Activated CD4-positive, CD25-positive, alpha-beta regulatory T cell treated with anti-CD3 and anti-CD28 coated beads, Interleukin-2, amount 50 U/mL, for 24 hours (primary cell): ENCODE measurements at regions not wholly inside any gene's neighbourhood (a gene's known extent, or its start where the extent isn't known, plus 50 kb on each side); places are given as distances from the start of the nearest gene placed in this dataset.
A peak's percentile ranks its signal among the peaks of the same experiment; 100 is the strongest.
"Not testable (repeated sequence)": the region's sequence is repeated elsewhere in the genome, so short reads cannot be mapped to it uniquely, and the experiment has no call there.

Source experiments
- ATAC-seq, 2 donors: fragments of 150-1000 bp; cut with Tn5 transposase; one replicate each; pipeline ENCODE4 v1.10.0; 2021; ENCODE audit warnings: mild to moderate bottlenecking in 1 of 2, moderate library complexity in 1 of 2

DNA sequence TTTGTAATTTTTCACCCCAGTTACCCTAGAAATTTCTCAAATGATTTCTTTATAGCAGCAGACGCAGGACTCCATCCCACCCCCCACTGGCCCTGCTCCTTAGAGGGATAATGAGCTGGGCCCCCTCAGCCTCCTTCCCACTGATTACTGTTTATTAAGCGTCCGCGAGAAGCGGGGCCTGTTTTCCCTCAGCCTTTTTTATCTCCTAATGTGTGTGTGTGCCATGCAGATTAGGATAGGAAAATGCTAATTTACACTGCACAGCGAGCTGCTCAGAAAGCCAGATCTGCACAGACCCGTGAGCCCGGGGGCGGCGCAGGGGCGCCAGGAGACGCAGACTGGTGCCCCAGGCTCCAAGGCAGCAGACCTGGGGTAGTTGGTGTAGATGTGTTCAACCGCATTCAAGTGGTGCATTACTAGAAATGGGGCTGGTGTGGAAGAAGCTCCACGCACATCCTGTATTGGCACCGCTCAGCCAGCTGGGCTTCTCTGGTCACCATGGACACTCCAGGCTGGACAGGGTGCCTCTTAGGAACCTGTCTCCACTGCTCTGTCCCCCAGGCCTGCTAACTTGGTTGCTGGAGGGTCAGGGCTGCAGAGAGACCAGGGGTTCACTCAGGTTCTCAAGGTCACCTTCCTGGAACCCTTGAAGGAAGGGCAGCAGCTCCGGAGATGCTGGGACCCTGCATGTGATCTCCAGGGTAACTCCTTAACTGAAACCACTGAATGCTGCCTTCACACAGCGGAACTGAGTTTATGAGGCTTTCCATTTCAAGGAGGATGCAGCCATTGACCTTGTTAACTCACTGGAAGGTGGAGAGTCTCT is 256.3 kb downstream of the ERMARD start:
- no peak for ATAC-seq

DNA sequence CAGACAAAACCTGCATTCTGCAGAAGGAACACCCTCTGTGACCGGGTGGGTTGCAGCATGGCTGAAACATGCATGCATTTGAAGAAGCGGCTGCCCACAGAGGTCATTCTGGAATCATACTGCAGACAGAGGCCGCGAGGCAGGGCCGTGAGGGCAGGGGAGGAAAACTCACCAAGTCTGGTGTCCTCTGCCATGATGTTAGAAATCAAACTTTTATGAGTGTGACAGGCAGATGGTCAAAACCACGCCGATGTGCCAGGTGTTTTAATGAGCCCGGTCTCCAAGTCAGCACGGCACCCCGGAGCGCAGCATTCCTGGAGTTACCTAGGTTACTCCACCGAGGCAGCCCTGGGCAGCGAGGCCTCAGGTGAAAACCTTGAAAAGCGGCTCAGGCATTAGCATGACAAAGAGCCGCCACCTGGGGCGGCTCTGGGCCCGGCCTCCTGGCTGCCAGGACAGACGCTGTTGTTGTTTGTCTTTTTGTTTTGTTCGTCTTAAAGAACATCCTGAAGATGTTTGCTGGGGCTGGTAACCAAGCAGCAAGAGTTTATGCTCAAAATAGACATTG is 255.6 kb downstream of the ERMARD start:
- ATAC-seq = no peak

DNA sequence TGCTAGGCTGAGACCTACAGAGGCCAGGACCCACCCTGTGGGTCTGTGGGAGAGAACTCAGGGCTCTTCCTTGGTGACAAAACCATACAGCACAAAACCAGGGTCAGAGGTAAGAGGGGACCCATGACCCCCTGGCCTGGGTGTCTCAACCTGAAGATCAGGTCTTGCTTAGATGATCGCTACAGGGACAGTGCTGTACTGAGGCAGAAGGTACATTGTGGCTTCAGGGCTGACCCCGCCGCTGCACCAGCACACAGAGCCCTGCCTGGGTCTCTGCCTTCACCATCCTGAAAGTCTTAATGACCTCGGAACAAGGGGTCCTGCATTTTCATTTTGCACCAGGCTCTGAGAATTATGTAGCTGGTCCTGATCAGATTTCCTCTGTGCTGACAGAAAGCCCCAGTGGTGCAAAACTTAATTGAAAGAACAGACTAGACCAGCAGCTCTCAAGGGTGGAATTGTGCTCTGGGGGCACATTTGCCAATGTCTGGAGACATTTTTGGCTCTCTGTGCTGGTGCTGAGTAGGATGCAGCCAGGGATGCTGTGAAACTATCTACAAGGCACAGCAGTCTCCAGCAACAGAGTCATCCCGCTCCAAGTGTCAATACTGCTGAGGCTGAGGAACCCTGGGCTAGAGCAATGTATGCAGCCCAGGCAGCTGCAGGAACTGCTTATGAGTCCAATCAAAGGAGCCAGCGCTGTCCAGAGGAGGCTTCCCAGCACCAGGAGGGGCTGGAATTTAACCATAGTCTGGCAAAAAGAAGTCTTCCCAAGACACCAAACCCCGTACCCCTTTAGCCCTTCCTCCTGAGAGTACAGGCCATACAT is 254.9 kb downstream of the ERMARD start:
- no peak for ATAC-seq

DNA sequence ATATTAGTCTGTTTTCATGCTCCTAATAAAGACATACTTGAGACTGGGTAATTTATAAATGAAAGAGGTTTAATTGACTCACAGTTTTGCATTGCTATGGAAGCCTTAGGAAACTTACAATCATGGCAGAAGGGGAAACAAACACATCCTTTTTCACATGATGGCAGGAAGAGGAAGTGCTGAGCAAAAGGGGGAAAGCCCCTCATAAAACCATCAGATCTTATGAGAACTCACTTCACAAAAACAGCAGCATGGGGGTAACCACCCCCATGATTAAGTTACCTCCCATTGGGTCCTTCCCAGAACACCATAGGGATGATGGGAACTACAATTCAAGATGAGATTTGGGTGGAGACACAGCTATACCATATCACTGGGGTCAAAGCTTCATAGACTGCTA is 254.2 kb downstream of the ERMARD start:
- no peak for ATAC-seq

DNA sequence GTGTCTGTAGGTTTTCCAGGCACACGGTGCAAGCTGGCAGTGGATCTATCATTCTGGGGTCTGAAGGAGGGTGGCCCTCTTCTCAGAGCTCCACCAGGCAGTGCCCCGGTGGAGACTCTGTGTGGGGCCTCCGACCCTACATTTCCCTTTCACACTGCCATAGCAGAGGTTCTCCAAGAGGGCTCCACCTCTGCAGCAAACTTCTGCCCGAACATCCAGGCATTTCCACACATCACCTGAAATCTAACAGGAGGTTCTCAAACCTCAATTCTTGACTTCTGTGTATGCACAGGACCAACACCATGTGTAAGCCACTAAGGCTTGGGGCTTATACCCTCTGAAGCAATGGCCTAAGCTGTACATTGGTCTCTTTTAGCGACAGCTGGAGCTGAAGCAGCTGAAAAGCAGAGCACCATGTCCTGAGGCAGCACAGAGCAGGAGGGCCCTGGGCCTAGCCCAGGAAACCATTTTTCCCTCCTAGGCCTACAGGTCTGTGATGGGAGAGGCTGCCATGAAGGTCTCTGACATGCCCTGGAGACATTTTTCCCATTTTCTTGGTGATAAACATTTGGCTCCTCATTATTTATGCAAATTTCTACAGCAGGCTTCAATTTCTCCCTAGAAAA is 253.3 kb downstream of the ERMARD start:
- no peak for ATAC-seq

DNA sequence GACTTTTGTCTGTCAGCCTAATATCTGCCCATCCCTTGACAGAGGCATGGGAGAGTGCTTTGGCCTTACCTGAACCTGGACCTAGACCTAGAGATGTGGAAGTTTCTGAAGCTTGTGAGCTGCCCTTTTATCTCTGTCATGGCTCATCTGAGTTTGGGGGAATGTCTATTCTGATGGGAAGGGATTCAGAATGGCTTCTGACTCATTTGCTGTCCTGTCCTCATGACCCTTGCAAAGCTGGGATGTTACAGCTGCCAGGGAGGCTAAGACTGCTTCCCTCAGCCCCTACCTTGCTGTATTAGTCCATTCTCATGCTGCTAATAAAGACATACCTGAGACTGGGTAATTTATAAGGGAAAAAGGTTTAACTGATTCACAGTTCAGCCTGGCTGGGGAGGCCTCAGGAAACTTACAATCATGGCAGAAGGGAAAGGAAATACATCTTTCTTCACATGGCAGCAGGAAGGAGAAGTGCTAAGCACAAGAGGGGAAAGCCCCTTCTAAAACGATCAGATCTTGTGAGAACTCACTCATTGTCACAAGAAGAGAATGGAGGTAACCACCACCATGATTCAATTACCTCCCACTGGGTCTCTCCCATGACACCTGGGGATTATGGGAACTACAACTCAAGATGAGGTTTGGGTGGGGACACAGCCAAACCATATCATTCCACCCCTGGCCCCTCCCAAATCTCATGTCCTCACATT is 252.2 kb downstream of the ERMARD start:
- no peak for ATAC-seq

DNA sequence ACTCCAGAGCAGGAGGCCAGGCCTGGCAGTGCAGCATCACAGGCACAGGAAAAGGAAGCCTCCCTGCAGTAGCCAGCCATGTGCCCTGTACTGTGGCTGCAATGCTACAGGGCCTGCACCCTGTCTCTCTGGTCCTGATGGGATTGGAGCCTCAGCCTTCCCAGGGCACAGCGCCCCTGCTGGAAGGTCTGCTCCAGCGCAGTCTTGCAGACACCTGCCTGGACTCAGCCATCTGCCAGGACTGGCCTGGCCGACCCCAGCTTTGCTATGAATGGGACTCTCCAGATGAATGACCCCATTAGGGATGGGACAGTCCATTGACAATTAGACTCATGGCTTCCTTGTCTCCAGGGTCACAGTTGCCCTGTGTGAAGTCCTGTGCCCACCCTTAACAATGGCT is 251.6 kb downstream of the ERMARD start:
- no peak for ATAC-seq

DNA sequence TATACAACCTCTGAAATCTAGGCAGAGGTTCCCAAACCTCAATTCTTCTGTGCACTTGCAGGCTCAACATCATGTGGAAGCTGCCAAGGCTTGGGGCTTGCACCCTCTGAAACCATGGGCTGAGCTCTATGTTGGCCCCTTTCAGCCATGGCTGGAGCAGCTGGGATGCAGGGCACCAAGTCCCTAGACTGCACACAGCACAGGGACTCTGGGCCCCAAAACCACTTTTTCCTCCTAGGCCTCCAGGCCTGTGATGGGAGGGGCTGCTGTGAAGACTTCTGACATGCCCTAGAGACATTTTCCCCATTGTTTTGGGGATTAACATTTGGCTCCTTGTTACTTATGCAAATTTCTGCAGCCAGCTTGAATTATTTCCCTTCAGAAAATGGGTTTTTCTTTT is 250.4 kb downstream of the ERMARD start:
- ATAC-seq = not testable (repeated sequence)

DNA sequence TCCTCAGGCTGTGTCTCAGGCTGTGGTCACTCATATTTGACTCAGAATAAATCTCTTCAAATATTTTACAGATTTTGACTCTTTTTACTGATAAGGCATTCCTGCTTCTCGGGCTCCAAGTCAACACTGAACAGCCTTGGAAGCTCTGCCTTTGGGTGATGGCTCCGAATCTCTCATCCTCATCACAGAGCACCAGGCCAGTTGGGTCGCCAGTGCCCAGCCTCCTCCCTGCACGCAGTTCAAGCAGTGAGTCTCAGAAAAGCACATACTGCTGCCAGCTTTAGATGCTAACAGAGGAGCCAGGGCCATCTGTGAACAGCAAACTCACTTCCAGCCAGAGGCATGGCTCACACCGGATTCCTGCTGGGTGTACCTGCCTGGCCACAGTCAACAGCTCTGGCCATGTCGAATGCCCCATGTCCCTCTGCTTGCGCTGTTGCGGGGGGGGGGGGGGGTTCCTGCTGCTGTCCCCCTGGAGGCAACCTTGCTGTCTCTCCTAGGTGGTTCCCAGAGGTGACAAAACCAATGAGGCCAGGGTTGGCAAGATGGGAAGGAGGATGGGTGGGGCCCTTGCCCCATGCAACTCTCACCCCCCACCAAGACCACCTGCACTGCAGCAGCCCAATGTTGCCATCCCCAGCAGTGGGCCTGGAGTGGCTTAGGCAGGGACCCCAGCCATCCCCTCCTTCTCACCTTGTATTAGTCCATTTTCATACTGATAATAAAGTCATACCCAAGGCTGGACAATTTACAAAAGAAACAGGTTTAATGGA is 248.8 kb downstream of the ERMARD start:
- no peak for ATAC-seq

DNA sequence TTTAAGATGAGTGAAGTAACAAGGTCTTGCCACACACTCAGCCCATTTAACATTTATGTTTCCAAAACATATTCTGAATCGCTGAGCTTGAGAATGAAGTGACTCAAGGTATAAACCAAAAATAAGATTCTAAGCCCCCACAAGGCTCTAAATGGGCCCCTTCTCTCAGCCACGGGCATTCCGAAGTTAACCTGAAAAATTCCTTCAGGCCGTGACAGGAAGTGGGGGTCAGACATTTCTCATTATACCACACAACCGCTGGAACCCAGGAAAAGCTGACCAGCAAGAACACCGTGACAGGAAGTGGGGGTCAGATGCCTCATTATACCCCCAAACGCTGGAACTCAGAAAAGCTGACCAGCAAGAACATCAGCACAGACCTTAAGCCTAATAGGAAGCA is 247.9 kb downstream of the ERMARD start:
- ATAC-seq = no peak

DNA sequence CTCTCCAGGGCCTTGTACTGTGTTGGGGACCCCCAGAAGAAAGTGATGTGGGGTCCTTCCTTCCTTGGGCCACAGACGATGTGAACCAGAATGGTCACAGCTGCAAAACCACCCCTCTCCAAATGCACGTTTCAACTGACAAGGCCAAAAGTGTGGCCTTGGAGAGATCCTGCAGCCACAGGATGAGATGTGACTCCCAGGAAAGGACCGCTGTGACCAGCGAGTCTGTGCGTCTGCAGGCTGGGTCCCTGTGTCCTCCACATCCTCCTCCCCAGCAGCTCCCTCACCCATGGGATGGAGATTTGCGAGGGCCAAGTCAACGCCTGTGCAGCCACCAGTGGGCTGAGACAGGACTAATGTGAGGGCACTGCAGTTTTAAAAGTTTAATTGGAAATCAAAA is 247.0 kb downstream of the ERMARD start:
- no peak for ATAC-seq

DNA sequence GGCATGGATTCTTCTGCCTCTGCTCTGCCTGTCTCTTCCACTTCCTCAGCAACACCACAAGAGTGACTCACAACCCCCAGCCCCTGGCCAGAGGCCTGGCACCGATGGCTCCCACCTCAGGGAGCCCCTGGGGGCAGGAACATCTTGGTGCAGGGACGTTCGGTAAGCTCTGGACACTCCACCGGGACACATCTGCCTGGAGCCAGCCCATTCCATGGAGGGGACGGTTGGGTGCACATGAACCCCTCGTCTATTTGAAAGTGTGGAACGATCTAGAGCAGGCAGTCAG is 246.5 kb downstream of the ERMARD start:
- no peak for ATAC-seq

DNA sequence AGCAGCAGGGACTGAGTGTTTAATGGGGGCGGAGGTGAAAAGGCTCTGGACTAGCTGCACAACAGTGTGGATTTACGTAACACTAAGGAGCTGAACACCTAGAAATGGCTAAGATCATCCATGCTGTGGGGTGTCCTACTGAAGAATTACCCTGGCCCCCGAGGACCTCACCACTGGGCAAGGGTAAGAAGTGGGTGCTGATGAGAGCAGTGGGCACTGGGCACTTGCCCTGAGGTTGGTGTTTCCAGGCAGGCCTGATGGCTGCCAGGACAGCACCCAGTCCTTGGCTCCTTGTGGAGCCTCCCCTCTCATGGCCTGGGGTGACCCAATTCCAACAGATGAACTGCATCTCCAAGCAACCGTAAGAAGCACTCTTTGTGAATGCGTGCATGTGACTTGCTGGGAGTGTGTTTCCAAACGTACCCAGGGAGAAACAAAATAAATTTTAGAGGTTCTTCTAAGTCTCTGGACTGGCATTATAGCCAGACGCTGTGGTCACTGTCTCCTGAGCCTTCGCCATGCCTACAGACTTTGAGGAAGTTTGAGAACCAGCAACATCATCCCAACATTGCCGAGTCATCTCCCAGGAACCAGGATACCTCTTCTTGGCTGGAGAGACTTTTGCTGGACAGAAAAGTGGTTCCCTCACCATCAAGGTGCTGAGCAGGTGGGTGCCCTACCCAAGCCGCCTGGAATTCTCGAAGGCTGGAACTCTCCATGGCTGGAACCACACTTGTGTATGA is 245.9 kb downstream of the ERMARD start:
- ATAC-seq = no peak

DNA sequence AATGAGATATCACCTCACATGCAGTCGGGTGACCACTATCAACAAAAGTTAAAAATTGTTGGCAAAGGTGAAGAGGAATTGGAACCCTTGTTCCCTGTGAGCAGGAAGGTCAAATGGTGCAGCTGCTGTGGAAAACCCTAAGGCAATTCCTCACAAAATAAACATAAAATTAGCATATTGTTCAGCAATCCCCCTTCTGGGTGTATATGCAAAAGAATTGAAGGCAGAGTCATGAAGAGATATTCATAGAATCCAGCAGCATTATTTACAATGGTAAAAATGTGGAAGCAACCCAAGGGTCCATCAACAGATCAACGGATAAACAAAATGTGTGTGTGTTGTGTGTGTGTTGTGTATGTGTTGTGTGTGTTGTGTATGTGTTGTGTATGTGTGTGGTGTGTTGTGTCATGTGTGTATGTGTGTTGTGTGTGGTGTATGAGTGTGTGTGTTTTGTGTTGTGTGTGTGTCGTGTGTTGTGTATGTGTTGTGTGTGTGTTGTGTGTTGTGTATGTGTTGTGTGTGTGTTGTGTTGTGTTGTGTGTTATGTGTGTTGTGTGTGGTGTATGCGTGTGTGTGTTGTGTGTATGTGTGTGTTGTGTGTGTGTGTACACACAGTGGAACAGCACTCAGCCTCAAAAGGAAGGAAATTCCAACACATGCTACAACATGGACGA is 245.1 kb downstream of the ERMARD start:
- ATAC-seq = no peak

DNA sequence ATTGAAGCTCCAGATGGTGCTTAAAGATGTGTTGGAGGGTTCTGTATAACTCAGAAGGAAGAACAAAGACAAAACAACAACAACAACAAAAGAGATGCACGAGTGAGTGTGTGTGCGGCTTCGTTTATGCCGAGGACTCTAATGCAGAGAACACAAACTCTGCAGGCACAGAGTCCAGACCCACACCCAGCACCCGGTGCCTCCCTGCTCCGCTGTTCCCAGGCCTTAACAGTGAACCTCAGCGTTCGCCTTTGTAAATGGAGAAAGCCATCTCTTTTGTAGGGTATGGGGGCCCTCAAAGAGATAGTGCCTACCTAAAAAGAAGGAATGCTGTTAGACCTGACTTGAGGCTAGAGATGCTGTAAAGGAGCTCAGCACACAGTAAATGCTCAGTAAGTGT is 243.3 kb downstream of the ERMARD start:
- ATAC-seq = no peak

DNA sequence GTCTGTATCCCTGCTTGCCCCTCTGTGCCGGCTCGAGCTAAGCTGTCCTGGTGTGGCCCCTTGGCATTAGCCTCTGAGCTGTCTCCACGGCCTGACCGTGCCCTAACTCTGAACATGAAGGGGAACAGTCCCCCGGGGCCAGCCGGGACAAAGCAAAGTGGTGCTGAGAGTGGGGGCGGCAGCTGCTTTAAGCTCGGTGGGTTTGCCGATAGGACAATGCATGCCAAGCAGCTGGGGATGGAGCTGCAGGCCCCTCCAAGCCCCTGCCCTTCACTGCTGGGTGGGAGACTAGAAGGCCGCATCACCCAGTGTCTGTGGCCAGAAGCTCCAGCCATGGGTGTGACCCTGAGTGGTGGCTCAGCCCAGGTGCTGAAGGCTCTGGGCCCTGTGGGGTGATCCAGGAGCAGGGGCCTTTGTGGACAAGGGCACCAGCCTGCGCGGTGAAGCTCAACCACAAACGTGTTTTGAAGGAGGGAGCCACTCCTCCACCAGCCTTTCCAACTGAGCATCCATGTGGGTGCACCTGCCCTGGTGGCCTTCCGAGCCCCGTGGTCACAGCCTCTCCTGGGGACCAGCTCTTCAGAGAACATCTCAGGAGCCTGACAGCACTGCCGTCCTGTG is 242.5 kb downstream of the ERMARD start:
- no peak for ATAC-seq

DNA sequence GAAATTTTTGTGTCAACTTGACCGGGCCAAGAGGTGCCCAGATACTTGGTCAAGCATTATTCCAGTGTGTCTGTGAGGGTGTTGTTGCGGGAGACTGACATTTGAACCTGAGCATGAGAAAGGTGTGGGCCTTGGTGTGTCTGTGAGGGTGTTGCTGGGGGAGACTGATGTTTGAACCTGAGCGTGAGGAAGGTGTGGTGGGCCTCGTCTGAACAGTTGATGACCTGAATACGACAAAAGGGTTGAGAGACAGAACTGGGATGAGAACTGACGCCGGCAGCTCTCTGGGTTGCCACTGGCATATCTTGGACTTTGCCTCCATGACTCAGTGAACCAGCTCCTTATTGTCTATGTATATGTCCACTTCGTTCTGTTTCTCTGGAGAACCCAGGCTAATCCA is 240.5 kb downstream of the ERMARD start:
- ATAC-seq = no peak

DNA sequence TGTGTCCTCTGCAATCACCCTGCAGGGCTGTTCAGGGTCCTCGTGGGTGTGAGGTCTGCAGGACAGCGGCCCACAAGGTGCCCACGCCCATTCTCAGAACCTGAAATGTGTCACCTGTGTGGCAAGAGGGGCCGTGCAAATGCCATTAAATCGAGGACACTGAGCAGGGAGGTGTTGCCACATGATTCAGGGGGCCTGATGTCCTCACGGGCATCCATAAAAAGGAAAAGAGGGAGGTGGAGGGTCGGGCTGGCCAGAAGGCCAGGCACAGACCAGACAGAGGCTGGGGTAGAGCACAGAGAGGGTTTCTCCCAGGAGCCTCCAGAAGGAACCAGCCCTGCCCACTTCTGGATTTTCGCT is 239.6 kb downstream of the ERMARD start:
- no peak for ATAC-seq

DNA sequence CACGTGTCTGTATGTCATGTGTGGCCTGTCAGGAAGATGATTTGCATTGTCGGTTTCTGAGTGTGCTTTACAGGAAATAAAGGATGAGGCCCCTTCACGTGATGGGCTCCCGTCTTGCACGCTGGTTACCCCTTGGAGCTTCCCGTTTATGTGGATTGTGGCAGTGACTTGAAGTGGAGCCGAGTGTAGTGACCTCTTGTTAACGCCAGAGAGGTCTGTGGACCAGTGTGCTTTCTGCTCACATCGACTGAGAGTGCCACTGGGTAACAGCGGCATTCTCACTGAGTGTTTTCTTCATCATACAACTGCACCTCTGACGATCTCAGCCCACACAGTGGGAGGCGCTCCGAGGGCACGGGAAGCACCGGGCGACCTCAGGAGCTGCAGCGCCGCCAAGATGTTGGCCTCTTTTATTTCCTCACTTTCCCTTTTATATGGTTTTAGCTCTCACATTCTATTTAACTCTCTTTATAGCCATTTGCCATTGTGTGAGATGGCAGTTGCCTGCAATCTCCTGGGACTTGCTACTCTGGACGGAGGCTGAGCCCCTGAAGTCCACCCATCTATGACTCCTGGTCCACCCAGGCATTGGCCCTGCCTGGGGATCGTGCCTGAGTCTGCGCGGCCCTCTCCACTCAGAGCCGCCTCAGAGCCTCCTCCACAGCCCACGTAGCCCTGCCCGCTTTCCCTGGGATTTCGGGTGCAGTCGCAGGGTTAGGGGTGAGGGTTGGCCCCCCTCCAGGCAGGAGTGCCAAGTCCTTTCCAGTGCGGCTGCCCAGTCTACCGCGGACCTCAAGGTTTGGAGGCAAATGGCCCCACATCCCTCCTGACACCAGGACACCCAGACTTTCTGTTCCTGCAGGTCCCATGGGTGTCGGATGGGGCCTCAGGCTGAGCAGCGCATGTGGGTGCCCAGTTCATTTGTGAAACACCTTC is 238.9 kb downstream of the ERMARD start:
- ATAC-seq = peak; percentile 73 to 77
